ENCODE measurements at regions not wholly inside any gene's neighbourhood (a gene's known extent, or its start where the extent isn't known, plus 50 kb on each side); places are given as distances from the start of the nearest gene placed in this dataset.

DNA sequence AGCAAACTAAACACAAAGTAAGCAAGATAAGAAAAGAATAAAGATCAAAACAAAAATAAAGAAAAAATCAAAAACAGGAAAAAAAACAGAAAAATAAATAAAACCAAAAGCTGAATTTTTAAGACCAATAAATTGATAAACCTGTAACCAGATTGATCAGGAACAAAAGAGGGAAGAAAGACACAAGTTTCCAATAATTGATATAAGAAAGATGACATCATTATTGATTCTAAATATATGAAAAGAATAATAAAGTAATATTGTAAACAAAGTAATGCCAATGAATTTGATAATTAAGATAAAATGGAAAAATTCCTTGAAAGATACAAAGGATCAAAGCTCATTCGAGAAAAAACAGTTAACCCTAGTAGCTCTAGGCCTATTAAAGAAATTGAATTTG lies 394.6 kb upstream of the LRATD1 start:
- peaks cover 6% of the 10 kb centered on the region for H3K9me3 Mint-ChIP-seq
- no peaks in the 10 kb centered on the region for H3K36me3 Mint-ChIP-seq (ENCODE audit: low read depth)
- H3K4me1 Mint-ChIP-seq (ENCODE audit: low read depth), result no peaks in the 10 kb centered on the region
- no peaks in the 10 kb centered on the region for H3K27me3 Mint-ChIP-seq (ENCODE audit: low read depth)
- no peak overlapping the region for H3K4me3 Mint-ChIP-seq
- no peak overlapping the region for H3K27ac Mint-ChIP-seq

DNA sequence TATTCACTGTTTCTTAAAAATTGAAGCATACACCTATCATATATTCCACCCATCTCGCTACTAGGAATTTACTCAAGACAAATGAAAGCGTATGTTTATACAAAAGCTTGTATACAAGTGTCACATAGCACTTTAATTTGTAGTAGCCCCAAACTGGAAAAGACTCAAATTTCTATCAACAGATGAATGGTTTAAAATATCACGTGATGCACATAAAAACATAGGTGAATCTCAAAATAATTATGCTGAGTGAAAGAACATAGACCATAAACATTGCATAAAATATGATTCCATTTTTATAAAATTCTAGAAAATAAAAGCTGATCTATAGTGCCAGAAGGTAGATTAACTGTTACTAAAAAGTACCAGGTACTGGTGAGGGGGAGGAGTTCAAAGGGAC lies 392.9 kb upstream of the LRATD1 start:
- Mint-ChIP-seq H3K36me3 (ENCODE audit: low read depth) (no peaks in the 10 kb centered on the region), H3K27ac (no peak overlapping the region), H3K4me3 (no peak overlapping the region), H3K27me3 (ENCODE audit: low read depth) (no peaks in the 10 kb centered on the region), H3K4me1 (ENCODE audit: low read depth) (no peaks in the 10 kb centered on the region), H3K9me3 (no peaks in the 10 kb centered on the region)

DNA sequence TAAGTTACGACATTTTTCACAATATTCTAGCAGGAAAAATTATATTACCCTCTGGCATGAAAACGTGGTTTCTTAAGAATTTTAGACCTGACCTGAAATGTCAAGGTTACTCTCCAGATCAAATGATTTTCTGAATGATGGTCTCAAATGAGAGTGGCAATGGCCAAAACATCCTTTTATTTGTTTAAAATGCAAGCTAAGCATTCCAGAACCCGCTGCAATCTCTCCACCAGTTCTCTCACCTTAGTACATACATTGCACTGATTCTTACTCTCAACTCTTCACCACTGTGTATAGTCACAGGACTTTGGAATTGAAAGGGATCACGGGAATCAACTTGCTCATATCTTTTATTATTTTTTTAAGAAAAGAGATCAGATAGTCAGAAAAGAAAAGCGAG lies 391.6 kb upstream of the LRATD1 start:
- Mint-ChIP-seq H3K36me3 (ENCODE audit: low read depth) (no peaks in the 10 kb centered on the region), H3K4me3 (no peak overlapping the region), H3K4me1 (ENCODE audit: low read depth) (no peaks in the 10 kb centered on the region), H3K27ac (no peak overlapping the region), H3K27me3 (ENCODE audit: low read depth) (no peaks in the 10 kb centered on the region), H3K9me3 (no peaks in the 10 kb centered on the region)

DNA sequence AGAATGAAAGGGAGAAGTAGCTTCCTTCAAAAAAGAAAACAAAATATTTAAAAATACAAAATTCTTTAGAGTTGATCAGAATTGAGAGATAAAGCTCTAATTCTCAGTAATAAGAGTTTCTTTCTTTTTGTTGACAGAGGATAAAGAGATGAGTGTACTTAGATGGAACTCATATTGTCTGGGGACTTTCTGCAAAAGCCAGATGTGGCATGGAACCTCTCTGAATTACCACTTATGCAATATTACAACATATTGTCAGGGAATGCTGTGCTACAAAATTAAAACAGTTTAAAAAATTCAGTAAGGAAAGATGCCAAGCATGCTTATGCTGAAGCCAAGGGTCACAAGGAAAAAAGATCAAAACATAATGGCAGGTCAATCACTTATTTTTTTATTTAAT lies 386.6 kb upstream of the LRATD1 start:
- no peaks in the 10 kb centered on the region for H3K27me3 Mint-ChIP-seq (ENCODE audit: low read depth)
- H3K27ac Mint-ChIP-seq, result no peak overlapping the region
- H3K9me3 Mint-ChIP-seq, result no peaks in the 10 kb centered on the region
- H3K4me3 Mint-ChIP-seq, result no peak overlapping the region
- no peaks in the 10 kb centered on the region for H3K4me1 Mint-ChIP-seq (ENCODE audit: low read depth)
- no peaks in the 10 kb centered on the region for H3K36me3 Mint-ChIP-seq (ENCODE audit: low read depth)

DNA sequence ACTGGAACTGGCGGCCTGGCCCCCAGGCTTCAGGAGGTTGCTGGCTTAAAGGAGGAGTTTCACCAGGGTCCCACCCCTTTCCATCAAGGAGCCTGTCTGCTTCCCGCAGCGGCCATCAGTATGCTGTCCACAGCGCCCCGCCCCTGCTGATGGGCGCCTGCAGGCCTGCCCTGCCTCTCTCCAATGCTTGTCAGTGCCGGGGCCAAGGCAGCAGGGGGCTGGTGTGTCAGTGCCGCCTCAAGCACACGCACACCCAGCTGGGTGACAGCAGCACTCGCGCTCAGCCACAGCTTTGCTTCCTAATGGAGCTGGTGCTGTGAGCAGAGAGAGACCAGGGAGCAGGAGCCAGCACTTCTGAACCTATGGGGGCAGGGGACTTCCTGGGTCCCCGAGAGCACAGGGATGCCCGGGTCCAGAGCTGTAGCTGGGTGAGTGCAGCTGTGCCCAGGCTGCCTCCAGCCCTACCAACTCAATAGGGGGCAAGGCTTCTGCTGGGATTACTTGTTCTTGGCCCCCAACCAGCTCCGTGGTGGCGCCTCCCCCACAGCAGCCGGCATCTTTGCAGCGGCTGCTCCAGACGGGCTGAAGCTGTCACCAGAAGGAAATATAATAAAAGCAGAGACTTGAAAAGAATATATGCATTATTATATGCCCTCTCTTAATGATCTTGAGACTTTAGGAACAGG lies 377.2 kb upstream of the LRATD1 start:
- Mint-ChIP-seq H3K27ac (no peak overlapping the region), H3K4me3 (no peak overlapping the region), H3K9me3 (peaks cover 13% of the 10 kb centered on the region), H3K4me1 (ENCODE audit: low read depth) (no peaks in the 10 kb centered on the region), H3K27me3 (ENCODE audit: low read depth) (no peaks in the 10 kb centered on the region), H3K36me3 (ENCODE audit: low read depth) (no peaks in the 10 kb centered on the region)

DNA sequence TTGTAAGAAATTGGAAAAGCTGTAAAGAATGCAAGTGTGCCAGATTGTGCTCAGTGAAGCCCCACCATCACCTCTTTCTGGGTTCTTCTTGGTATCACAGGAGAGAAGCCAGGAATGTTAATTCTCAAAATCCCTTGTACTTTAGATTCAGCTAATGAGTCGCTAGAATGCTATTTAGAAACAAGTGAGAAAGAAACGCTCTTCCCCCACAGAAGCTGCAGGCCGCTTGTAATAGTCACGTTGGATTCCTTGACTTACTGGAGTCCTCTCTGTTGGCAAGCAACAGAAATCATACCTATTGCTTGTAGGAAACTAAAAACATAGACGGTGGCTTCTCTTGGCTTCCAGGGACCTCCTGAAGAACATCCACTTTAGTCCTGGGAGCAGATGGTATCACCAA lies 375.6 kb upstream of the LRATD1 start:
- Mint-ChIP-seq H3K27ac (no peak overlapping the region), H3K9me3 (peaks cover 7% of the 10 kb centered on the region), H3K36me3 (ENCODE audit: low read depth) (no peaks in the 10 kb centered on the region), H3K4me3 (no peak overlapping the region), H3K27me3 (ENCODE audit: low read depth) (no peaks in the 10 kb centered on the region), H3K4me1 (ENCODE audit: low read depth) (no peaks in the 10 kb centered on the region)

DNA sequence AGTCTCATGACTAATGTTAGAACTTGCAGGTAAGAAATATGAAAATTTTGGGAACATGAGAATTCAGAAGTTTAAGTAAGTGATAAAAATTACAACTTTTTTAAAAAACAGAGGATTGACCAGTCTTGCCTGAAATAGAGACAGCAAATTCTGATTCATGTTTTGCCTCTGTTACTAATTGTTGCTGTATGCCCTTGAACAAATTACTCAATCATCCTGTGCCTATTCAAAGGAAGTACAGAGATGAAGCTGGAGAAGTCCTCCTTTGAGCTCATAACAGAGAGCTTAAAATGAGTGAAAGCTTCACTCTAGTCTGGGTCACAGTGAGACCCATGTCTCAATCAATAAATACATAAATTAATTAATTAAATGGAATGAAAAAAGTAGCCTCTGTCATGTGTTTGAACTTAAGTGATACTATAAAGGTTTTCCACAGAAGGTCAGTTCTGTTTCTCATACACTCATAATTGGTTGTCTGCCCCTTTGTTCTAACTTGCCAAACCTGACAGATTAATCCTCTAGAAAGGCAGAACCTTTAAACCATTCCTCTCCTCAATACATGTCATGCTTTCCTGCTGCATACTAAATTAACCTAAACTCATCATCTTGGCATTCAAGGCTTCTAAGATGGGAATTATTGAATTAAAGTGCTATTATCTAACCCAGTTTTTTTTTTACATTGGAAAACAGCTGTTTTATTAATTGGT lies 374.6 kb upstream of the LRATD1 start:
- H3K4me1 Mint-ChIP-seq (ENCODE audit: low read depth), result no peaks in the 10 kb centered on the region
- H3K9me3 Mint-ChIP-seq, result peaks cover 7% of the 10 kb centered on the region
- H3K27ac Mint-ChIP-seq, result no peak overlapping the region
- H3K27me3 Mint-ChIP-seq (ENCODE audit: low read depth), result no peaks in the 10 kb centered on the region
- no peak overlapping the region for H3K4me3 Mint-ChIP-seq
- H3K36me3 Mint-ChIP-seq (ENCODE audit: low read depth), result no peaks in the 10 kb centered on the region

DNA sequence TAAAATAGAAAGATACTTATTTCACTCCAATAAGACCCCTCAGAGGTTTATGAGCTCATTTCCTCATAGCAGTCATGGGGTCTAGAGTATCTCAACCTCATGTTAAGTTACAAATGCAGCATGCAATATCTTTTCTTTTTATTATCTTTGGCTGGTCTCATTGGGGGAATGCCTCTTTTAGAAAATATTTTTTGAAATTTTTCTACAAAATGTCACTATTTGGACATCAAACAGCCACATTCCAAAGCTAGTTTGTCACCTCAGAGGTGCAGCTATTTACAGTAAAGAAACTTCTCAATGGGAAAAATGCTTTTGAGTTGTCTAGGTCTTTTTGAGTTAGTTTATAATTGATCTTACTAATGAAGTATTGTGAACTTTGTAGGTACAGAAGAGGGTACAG lies 370.7 kb upstream of the LRATD1 start:
- no peak overlapping the region for H3K27ac Mint-ChIP-seq
- peaks cover 2% of the 10 kb centered on the region for H3K9me3 Mint-ChIP-seq
- H3K4me1 Mint-ChIP-seq (ENCODE audit: low read depth), result no peaks in the 10 kb centered on the region
- H3K4me3 Mint-ChIP-seq, result no peak overlapping the region
- no peaks in the 10 kb centered on the region for H3K36me3 Mint-ChIP-seq (ENCODE audit: low read depth)
- no peaks in the 10 kb centered on the region for H3K27me3 Mint-ChIP-seq (ENCODE audit: low read depth)

DNA sequence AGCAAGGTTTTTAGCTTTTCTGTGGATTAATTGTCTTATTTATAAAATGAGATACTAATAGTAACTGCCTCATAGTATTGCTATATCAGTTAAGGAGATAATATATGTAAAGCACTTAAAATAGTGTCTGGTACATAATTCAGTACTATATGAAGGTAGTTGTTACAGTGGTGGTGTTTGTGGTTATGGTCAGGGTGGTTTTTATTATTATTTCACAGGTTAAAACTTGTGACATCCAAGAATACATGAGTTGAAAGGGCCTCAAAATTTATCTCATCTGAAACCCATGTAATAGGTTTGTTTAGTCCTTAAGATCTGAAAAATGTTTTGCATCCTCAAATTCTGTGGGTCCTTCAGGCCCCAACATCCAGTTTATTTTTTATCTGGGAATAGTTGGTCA lies 369.5 kb upstream of the LRATD1 start:
- Mint-ChIP-seq H3K9me3 (no peaks in the 10 kb centered on the region), H3K27me3 (ENCODE audit: low read depth) (no peaks in the 10 kb centered on the region), H3K4me3 (no peak overlapping the region), H3K27ac (no peak overlapping the region), H3K36me3 (ENCODE audit: low read depth) (no peaks in the 10 kb centered on the region), H3K4me1 (ENCODE audit: low read depth) (no peaks in the 10 kb centered on the region)

DNA sequence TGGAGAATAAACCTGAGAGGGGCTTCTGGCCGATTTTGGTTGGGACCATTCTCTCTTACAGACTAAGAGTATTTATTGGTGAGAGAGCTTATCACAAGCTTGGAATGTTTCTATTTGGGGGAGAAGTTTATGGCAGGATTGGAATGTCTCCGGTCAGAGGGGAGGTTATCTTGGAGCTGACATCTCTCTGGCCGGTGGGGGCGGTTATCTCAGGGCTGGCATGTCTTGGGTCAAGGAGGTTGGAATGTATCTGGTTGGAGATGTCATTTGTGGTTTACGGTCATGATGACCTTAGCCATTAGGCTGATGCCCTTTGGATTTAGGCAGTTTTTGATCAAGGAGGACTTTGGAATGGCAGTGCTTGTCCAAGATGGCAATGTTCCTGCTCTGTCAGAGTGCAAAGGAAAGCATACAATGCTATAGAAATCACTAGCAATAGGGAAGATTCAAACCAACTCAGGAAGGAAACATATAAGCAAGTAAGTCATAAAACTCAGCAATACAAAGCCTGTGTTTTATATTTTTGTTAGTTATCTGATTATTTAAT lies 362.4 kb upstream of the LRATD1 start:
- no peak overlapping the region for H3K4me3 Mint-ChIP-seq
- peaks cover 11% of the 10 kb centered on the region for H3K9me3 Mint-ChIP-seq
- no peaks in the 10 kb centered on the region for H3K27me3 Mint-ChIP-seq (ENCODE audit: low read depth)
- H3K4me1 Mint-ChIP-seq (ENCODE audit: low read depth), result no peaks in the 10 kb centered on the region
- H3K27ac Mint-ChIP-seq, result no peak overlapping the region
- H3K36me3 Mint-ChIP-seq (ENCODE audit: low read depth), result no peaks in the 10 kb centered on the region

DNA sequence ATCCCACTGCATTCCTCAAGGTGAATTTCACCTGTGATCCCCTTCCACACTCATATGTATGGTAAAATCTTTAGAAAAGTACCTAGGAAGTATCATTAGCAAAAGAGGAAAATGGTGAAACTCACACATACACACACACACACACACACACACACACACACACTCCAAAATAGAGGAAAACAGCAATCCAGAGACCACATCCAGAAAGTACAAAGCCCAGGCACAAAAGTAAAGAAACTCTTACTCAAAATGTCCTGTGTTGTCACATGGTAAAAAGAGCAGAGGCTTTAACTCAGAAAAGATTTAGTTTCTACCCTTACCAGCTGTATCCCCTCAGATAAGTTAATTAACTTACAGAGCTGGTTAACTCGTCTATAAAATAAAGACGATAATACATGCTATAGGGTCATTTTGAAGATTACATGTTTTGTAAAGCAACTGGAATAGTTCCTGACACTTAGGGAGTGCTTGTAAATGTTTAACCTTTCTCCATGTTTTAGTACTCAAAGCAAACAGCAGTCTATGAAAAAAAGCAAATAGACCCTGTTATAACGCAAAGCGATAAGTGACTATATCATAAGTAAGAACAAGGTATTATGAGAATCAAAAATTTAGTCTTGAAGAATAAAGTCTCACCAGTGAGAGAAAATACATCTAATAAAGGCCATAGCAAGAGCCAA lies 360.0 kb upstream of the LRATD1 start:
- Mint-ChIP-seq H3K36me3 (ENCODE audit: low read depth) (no peaks in the 10 kb centered on the region), H3K9me3 (peaks cover 11% of the 10 kb centered on the region), H3K4me3 (no peak overlapping the region), H3K27ac (no peak overlapping the region), H3K27me3 (ENCODE audit: low read depth) (no peaks in the 10 kb centered on the region), H3K4me1 (ENCODE audit: low read depth) (no peaks in the 10 kb centered on the region)

DNA sequence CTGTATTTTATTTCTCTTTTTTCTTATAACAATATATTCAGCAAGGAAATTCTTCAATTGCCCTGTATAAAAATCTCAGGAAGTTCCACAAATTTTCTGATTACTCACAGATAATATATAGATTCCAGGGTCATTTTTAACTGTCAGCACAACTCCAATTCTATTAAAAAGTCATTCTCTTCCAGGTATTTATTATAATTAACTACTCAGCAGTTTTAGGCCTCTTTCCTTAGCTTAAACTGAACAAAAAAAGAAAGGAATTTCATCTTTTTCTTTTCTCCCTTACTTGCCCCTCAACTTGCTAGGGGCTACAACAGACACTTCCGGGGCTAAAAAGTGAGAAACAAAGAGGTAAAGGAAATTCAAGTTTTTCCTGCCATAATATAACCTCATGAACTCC lies 358.9 kb upstream of the LRATD1 start:
- Mint-ChIP-seq H3K4me3 (no peak overlapping the region), H3K4me1 (ENCODE audit: low read depth) (no peaks in the 10 kb centered on the region), H3K27me3 (ENCODE audit: low read depth) (no peaks in the 10 kb centered on the region), H3K36me3 (ENCODE audit: low read depth) (no peaks in the 10 kb centered on the region), H3K9me3 (peaks cover 16% of the 10 kb centered on the region), H3K27ac (no peak overlapping the region)

DNA sequence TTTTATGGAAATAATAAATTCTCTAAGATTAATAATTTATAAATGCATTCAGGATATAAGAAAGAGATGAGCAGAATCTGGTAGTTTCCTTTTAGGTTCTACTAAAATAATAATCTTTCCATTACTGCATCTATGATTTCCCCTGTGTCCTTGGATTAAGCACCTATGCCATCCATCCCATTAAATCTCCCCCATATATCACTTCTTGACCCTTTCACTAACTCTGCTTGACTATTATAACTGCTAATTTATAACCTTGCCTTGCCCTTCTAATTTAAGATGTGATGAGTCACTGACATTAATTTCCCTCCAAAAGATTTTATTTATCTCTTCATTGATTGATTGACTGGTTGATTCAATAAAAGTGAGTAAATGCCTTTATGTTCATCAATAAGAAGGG lies 348.3 kb upstream of the LRATD1 start:
- no peaks in the 10 kb centered on the region for H3K4me1 Mint-ChIP-seq (ENCODE audit: low read depth)
- H3K9me3 Mint-ChIP-seq, result peaks cover 7% of the 10 kb centered on the region
- H3K27me3 Mint-ChIP-seq (ENCODE audit: low read depth), result no peaks in the 10 kb centered on the region
- no peak overlapping the region for H3K27ac Mint-ChIP-seq
- H3K4me3 Mint-ChIP-seq, result no peak overlapping the region
- no peaks in the 10 kb centered on the region for H3K36me3 Mint-ChIP-seq (ENCODE audit: low read depth)

DNA sequence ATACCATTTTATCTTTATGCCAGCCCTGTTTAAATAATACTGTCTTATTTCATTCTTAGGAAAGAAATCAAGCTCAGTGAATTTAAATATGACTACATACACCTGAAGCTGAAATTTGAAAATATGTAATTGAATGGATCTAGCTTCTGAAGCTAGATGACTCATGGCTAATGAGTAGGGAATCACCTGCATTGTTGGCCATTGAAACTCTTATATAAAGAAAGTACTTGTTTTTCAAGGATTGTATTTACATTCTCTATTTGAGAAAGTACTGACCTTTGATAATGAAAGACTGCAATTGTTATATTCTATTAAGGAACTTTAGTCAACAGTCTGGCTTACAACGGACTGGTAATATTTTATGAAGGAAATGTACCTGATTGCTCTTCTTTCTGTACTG lies 346.7 kb upstream of the LRATD1 start:
- peaks cover 7% of the 10 kb centered on the region for H3K9me3 Mint-ChIP-seq
- H3K4me3 Mint-ChIP-seq, result no peak overlapping the region
- H3K36me3 Mint-ChIP-seq (ENCODE audit: low read depth), result no peaks in the 10 kb centered on the region
- H3K27me3 Mint-ChIP-seq (ENCODE audit: low read depth), result no peaks in the 10 kb centered on the region
- no peaks in the 10 kb centered on the region for H3K4me1 Mint-ChIP-seq (ENCODE audit: low read depth)
- H3K27ac Mint-ChIP-seq, result no peak overlapping the region

DNA sequence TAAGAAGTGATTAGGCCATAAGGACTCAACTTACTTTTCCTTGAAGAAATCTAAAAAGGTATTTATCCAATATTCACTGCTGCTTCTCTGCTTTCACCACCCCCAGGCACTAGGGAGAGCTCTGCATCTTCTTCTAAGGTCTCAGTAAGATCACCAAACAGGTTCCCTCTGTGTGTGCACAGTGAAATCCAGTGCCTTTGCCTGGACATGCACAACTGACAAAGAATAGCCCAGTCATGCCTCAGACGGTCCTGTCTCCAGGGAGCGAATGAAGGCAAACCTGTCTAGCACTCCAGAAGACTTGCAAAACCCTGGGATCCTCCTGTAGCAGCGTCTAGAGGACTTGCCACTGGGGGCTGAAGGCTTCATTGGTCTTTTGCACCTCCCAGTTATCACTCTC lies 344.5 kb upstream of the LRATD1 start:
- H3K36me3 Mint-ChIP-seq (ENCODE audit: low read depth), result no peaks in the 10 kb centered on the region
- H3K27ac Mint-ChIP-seq, result no peak overlapping the region
- H3K4me1 Mint-ChIP-seq (ENCODE audit: low read depth), result no peaks in the 10 kb centered on the region
- H3K9me3 Mint-ChIP-seq, result peaks cover 4% of the 10 kb centered on the region
- no peaks in the 10 kb centered on the region for H3K27me3 Mint-ChIP-seq (ENCODE audit: low read depth)
- H3K4me3 Mint-ChIP-seq, result no peak overlapping the region

All from T-helper 1 cell treated with Interleukin-12 subunit alpha and Interleukin-12 subunit beta and Interleukin-4 antibody, amounts not matched to agents 30 μg/mL and 1 μg/mL, for 36 hours (primary cell).